ENCODE measurements at regions not wholly inside any gene's neighbourhood (a gene's known extent, or its start where the extent isn't known, plus 50 kb on each side); places are given as distances from the start of the nearest gene placed in this dataset.

DNA sequence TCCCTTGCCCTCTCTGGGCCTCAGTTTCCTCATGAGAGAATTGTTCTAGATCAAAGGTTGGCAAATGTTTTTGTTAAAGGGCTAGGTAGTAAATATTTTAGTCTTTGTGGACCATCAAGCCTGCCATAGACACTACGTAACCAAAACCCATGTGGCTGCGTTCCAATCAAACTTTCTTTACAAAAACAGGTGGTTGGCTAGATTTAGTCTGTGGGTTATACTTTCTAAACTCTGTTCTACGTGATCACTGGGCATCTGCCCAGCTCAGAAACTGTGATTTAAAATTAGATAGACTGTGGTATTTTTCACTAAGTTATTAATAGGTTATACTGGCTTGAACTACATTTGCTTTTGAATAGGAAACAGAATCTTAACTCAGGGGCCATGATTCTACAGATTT lies 149.8 kb upstream of the DCC start:
- H3K9me3 ChIP-seq = no peaks in the 10 kb centered on the region
- TF ChIP-seq, protein P1, sequence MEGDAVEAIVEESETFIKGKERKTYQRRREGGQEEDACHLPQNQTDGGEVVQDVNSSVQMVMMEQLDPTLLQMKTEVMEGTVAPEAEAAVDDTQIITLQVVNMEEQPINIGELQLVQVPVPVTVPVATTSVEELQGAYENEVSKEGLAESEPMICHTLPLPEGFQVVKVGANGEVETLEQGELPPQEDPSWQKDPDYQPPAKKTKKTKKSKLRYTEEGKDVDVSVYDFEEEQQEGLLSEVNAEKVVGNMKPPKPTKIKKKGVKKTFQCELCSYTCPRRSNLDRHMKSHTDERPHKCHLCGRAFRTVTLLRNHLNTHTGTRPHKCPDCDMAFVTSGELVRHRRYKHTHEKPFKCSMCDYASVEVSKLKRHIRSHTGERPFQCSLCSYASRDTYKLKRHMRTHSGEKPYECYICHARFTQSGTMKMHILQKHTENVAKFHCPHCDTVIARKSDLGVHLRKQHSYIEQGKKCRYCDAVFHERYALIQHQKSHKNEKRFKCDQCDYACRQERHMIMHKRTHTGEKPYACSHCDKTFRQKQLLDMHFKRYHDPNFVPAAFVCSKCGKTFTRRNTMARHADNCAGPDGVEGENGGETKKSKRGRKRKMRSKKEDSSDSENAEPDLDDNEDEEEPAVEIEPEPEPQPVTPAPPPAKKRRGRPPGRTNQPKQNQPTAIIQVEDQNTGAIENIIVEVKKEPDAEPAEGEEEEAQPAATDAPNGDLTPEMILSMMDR (IDR thresholded peaks at IDR 0.05) = no peak
- no peak for TF ChIP-seq POLR2A (IDR thresholded peaks at IDR 0.05)
- H3K27ac ChIP-seq = no peak overlapping the region
- no peaks in the 10 kb centered on the region for H3K4me1 ChIP-seq
- no peak for DNase-seq
- H3K27me3 ChIP-seq = no peaks in the 10 kb centered on the region
- H3K36me3 ChIP-seq = no peaks in the 10 kb centered on the region
- H3K4me3 ChIP-seq = no peak overlapping the region

DNA sequence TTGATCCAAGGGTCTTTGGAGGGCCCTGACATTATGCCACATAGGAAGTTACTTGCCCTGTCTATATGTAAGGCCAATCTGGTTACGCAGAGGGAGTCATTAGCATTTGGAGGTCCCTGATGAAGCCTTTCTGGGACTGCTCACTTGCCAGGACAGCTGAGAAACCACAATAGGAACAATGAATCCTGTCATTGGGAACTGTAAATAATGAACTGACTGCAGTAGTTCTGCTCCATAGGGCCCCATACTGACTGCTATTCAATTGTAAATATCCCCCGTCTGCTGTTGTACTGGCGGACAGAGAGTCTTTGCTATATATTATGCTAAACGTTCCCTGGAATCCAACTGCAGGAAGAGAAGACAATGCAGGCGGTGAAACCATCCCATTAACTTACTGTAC lies 149.4 kb upstream of the DCC start:
- DNase-seq = no peak
- no peaks in the 10 kb centered on the region for H3K4me1 ChIP-seq
- no peaks in the 10 kb centered on the region for H3K9me3 ChIP-seq
- no peak overlapping the region for H3K27ac ChIP-seq
- TF ChIP-seq POLR2A (IDR thresholded peaks at IDR 0.05) = no peak
- TF ChIP-seq, protein P1 (IDR thresholded peaks at IDR 0.05) = no peak
- H3K36me3 ChIP-seq = no peaks in the 10 kb centered on the region
- no peak overlapping the region for H3K4me3 ChIP-seq
- H3K27me3 ChIP-seq = no peaks in the 10 kb centered on the region

DNA sequence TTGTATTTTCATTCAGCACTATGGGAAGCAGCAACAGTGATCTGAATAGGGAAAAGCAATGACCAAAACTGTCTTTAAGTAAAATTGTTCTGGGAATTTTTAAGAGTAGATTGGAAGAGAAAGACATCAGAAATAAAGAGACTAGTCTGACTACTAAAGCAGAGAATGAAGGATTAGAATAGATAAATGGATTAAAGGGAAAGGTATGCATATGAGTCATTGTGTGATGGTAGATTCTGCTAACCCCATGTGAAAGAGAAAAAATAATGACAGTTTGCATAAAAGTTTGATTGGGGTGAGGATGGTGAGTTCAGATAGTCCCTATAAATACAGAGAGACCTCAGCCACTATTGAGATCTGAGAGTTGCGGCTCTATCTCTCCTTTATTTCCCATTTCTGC lies 139.6 kb upstream of the DCC start:
- Histone ChIP-seq H3K4me1 (no peaks in the 10 kb centered on the region), H3K36me3 (no peaks in the 10 kb centered on the region), H3K9me3 (no peaks in the 10 kb centered on the region), H3K27ac (no peak overlapping the region), H3K27me3 (no peaks in the 10 kb centered on the region), H3K4me3 (no peak overlapping the region)
- no peak for DNase-seq
- TF ChIP-seq, protein P1 (IDR thresholded peaks at IDR 0.05) = no peak
- no peak for TF ChIP-seq POLR2A (IDR thresholded peaks at IDR 0.05)

DNA sequence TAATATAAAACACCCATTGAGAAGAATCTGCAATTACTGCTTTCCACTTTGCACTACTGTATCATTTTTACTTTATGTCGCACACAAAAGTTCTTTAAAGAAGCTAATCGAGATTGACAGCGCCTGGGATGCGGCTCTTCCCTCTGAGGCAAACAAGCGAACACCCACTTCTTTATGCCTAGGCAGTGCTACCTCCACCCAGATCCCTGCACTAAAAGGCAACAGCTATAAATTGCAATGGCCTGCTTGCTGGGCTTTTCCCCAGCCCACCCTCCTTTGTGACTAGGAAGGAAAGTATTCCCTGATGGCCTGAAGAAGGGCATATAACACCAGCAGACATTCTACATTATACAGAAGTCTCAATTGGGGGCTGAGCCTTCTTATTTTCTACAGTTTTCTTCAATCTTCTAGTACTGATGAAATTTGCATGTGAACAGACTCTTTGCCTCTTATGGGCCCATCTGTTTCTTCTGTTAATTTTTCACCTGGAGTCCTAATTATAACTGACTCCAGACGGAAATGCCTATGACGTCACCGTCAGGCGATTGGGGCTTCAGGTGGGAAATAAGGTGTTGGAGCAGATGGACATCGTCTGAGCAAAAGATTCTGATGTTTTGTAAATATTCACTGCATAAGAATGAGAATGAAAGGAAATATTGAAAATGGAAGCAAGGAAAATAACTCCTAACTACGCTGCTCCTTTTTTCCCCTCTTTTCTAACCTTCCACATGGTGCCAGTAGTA lies 138.9 kb upstream of the DCC start:
- TF ChIP-seq POLR2A (IDR thresholded peaks at IDR 0.05) = no peak
- TF ChIP-seq, protein P1 (IDR thresholded peaks at IDR 0.05) = no peak
- H3K4me3 ChIP-seq = no peak overlapping the region
- no peaks in the 10 kb centered on the region for H3K9me3 ChIP-seq
- H3K36me3 ChIP-seq = no peaks in the 10 kb centered on the region
- DNase-seq = no peak
- no peak overlapping the region for H3K27ac ChIP-seq
- H3K27me3 ChIP-seq = no peaks in the 10 kb centered on the region
- H3K4me1 ChIP-seq = no peaks in the 10 kb centered on the region

DNA sequence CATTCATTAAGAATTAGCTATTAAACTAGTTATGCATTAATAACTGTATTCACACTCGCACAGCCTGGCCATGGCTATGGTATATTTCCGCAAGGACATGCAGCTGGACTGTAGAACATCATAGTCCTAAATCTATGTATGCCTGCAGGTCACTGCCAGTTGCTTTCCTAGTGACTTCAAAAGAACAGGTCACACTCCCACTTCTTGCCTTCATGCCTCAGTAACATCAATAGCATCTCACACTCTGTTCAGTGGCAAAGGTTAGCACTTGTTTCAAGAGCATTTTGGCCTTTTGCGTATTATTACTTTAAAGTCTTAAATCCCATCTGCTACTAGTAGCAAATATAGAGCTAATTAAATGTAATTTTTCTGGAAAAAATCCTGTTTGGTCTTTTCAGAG lies 131.4 kb upstream of the DCC start:
- H3K36me3 ChIP-seq = no peaks in the 10 kb centered on the region
- no peak overlapping the region for H3K4me3 ChIP-seq
- H3K27ac ChIP-seq = no peak overlapping the region
- no peak for DNase-seq
- TF ChIP-seq, protein P1 (IDR thresholded peaks at IDR 0.05) = no peak
- TF ChIP-seq POLR2A (IDR thresholded peaks at IDR 0.05) = no peak
- no peaks in the 10 kb centered on the region for H3K9me3 ChIP-seq
- H3K27me3 ChIP-seq = no peaks in the 10 kb centered on the region
- H3K4me1 ChIP-seq = no peaks in the 10 kb centered on the region

DNA sequence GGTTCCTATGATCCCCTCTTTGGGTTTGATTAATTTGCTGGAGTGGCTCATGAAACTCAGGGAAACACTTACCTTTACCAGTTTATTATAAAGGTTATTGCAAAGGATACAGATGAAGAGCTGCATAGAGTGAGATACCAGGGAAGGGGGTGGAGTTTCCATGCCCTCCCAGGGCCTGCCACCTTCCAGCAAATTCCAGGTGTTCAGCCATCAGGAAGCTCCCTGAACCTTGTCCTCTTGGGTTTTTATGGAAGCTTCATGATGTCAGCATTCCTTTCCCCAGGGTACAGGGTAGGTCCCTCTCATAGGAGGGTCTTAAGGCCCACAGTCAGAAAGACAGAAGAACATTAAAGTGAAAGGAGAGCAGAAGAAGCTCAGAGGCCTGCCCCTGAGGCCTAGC lies 123.9 kb upstream of the DCC start:
- no peaks in the 10 kb centered on the region for H3K36me3 ChIP-seq
- no peaks in the 10 kb centered on the region for H3K4me1 ChIP-seq
- no peak for DNase-seq
- no peak overlapping the region for H3K4me3 ChIP-seq
- H3K9me3 ChIP-seq = no peaks in the 10 kb centered on the region
- TF ChIP-seq, protein P1 (IDR thresholded peaks at IDR 0.05) = no peak
- no peak for TF ChIP-seq POLR2A (IDR thresholded peaks at IDR 0.05)
- no peaks in the 10 kb centered on the region for H3K27me3 ChIP-seq
- no peak overlapping the region for H3K27ac ChIP-seq
